Activated B cell treated with CpG ODN at 0.5 μM for 24 hours (primary cell): ENCODE measurements at regions not wholly inside any gene's neighbourhood (a gene's known extent, or its start where the extent isn't known, plus 50 kb on each side); places are given as distances from the start of the nearest gene placed in this dataset.

Source experiments
- ATAC-seq: fragments of 200-7000 bp; cut with Tn5 transposase; one replicate; pipeline ENCODE4 v1.10.0; 2021; ENCODE audit warnings: low read depth, mild to moderate bottlenecking, moderate library complexity
- CTCF ChIA-PET: fragments of 350-600 bp; sonication (Branson Sonifier 250); formaldehyde crosslinking; loops from one replicate; lab custom pipeline; 2021; ENCODE audit warnings: antibody characterized with exemption; lab: Charles Lee
- POLR2A ChIA-PET: fragments of 350-600 bp; sonication (Branson Sonifier 250); formaldehyde crosslinking; loops from one replicate; lab custom pipeline; 2021; ENCODE audit warnings: antibody characterized with exemption; lab: Charles Lee
- DNase-seq: peaks from one replicate; pipeline ENCODE4 v3.0.0; 2022
- H3K27ac Mint-ChIP-seq: one replicate; pipeline ENCODE4 v1.8.0; 2020; ENCODE audit warnings: mixed read lengths
- H3K27me3 Mint-ChIP-seq: one replicate; pipeline ENCODE4 v1.8.0; 2021; ENCODE audit warnings: mixed read lengths
- H3K36me3 Mint-ChIP-seq: one replicate; pipeline ENCODE4 v1.8.0; 2021; ENCODE audit warnings: low read depth, mixed read lengths
- H3K4me1 Mint-ChIP-seq: one replicate; pipeline ENCODE4 v1.8.0; 2021; ENCODE audit warnings: mixed read lengths
- H3K4me3 Mint-ChIP-seq: one replicate; pipeline ENCODE4 v1.8.0; 2020; ENCODE audit warnings: mild to moderate bottlenecking, mixed read lengths
- H3K9me3 Mint-ChIP-seq: one replicate; pipeline ENCODE4 v1.8.0; 2020; ENCODE audit warnings: mixed read lengths
- intact Hi-C: fragments of 100-400 bp; cut with micrococcal nuclease; formaldehyde crosslinking; loops from one replicate; pipeline ENCODE4 v1.15.1; 2024
- TF ChIP-seq, protein P1 (sequence below): fragments of 200-600 bp; IDR thresholded peaks from one replicate; pipeline ENCODE4 v1.8.0; 2022; ENCODE audit warnings: antibody characterized with exemption, mild to moderate bottlenecking

DNA sequence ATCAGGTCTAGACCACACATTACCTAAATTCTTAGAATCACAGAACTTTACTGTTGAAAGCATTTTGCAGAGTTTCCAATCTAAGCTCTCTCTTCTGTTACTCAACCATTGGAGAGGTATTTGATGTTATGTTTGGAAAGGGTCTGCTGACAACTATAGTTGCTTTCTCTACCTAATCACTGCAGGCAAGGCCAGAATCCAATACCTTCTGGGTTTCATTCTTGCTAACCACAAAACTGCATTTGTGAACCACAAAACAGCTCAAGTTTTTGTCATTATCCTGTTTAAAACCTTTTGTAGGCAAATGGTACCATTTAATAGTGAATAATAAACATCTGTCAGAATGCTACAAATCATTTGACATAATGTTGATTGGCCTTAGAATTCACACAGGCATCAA lies 380.1 kb downstream of the GASK1B start:
- H3K4me1 Mint-ChIP-seq = no peaks in the 10 kb centered on the region
- H3K9me3 Mint-ChIP-seq = no peaks in the 10 kb centered on the region
- H3K4me3 Mint-ChIP-seq = no peak overlapping the region
- H3K36me3 Mint-ChIP-seq = no peaks in the 10 kb centered on the region
- intact Hi-C loops = no loop called here
- ChIA-PET POLR2A (no interaction called here), CTCF (no interaction called here)
- no peaks in the 10 kb centered on the region for H3K27me3 Mint-ChIP-seq
- no peak for DNase-seq
- no peak for ATAC-seq
- no peak overlapping the region for H3K27ac Mint-ChIP-seq
- TF ChIP-seq, protein P1, sequence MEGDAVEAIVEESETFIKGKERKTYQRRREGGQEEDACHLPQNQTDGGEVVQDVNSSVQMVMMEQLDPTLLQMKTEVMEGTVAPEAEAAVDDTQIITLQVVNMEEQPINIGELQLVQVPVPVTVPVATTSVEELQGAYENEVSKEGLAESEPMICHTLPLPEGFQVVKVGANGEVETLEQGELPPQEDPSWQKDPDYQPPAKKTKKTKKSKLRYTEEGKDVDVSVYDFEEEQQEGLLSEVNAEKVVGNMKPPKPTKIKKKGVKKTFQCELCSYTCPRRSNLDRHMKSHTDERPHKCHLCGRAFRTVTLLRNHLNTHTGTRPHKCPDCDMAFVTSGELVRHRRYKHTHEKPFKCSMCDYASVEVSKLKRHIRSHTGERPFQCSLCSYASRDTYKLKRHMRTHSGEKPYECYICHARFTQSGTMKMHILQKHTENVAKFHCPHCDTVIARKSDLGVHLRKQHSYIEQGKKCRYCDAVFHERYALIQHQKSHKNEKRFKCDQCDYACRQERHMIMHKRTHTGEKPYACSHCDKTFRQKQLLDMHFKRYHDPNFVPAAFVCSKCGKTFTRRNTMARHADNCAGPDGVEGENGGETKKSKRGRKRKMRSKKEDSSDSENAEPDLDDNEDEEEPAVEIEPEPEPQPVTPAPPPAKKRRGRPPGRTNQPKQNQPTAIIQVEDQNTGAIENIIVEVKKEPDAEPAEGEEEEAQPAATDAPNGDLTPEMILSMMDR = no peak

DNA sequence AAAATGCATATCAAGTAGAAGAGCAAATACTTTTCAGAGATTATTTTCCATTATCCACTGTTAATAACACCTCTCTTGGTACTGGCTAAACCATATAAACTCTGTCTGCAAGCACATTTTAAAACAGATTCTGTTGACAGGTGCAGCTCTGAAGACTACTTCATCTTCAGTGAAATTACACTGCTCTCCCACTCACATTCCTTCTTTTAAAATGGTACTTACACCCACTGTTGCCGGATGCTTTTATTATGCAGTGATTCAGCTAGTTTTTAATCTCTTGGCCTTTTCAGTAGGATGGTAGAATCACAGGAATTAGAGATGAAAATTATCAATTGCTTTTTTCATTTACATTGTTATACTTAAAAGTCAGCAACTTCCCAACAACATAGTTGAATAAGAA lies 381.6 kb downstream of the GASK1B start:
- intact Hi-C loops = no loop called here

DNA sequence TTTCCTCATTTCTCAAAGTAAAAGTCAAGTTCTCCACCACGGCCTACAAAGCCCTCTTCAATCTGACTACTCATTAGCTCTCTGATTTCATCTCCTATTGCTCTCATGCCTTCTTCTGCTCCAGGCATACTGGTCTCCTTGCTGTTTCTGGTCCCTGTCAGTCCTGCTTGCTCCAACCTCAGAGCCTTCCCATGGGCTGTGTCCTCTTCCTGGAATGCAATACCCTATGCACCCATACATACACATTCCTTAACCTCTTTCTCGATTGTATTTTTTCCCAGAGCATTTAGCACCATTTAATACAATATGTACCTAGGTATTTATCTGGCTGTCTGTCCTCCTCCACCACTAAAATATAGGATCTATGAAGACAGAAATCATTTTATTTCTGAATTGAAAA lies 385.2 kb downstream of the GASK1B start:
- Mint-ChIP-seq H3K4me1 (no peaks in the 10 kb centered on the region), H3K9me3 (peaks cover 3% of the 10 kb centered on the region), H3K4me3 (no peak overlapping the region), H3K27ac (no peak overlapping the region), H3K27me3 (no peaks in the 10 kb centered on the region), H3K36me3 (no peaks in the 10 kb centered on the region)
- ATAC-seq = no peak
- TF ChIP-seq, protein P1 = no peak
- ChIA-PET CTCF (no interaction called here), POLR2A (no interaction called here)
- intact Hi-C loops = no loop called here
- DNase-seq = no peak

More for the DNA sequence above, 381.6 kb downstream of the GASK1B start:
- no peak for ATAC-seq
- ChIA-PET POLR2A (no interaction called here), CTCF (no interaction called here)
- H3K27me3 Mint-ChIP-seq = no peaks in the 10 kb centered on the region
- H3K4me1 Mint-ChIP-seq = no peaks in the 10 kb centered on the region
- H3K27ac Mint-ChIP-seq = no peak overlapping the region
- no peak for DNase-seq
- TF ChIP-seq, protein P1 = no peak
- H3K9me3 Mint-ChIP-seq = peaks cover 3% of the 10 kb centered on the region
- no peaks in the 10 kb centered on the region for H3K36me3 Mint-ChIP-seq
- no peak overlapping the region for H3K4me3 Mint-ChIP-seq

DNA sequence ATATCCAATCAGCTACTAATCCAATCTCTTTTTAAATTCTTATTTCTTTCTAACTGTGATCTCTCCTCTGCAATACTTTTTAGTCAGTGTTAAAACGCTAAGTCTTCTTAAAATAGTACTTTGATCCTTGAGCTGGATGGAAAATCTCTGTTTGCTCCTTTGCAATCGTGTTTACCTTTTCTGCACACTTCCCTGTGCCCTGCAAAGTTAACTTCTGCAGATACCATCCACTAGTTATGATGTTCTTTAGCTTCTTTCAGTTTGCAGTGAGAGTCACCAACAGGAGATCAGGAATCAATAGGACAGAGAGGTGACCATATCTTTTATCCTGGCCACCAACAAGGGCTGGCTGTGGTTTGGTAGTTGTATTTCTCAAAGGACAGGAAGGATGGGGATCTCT lies 391.5 kb downstream of the GASK1B start:
- Mint-ChIP-seq H3K27ac (no peak overlapping the region), H3K9me3 (peaks cover 3% of the 10 kb centered on the region), H3K27me3 (no peaks in the 10 kb centered on the region), H3K4me3 (no peak overlapping the region), H3K4me1 (no peaks in the 10 kb centered on the region), H3K36me3 (no peaks in the 10 kb centered on the region)
- ATAC-seq (no peak), DNase-seq (no peak)
- intact Hi-C loops = no loop called here
- POLR2A ChIA-PET = no interaction called here
- CTCF ChIA-PET = no interaction called here
- TF ChIP-seq, protein P1 = no peak

DNA sequence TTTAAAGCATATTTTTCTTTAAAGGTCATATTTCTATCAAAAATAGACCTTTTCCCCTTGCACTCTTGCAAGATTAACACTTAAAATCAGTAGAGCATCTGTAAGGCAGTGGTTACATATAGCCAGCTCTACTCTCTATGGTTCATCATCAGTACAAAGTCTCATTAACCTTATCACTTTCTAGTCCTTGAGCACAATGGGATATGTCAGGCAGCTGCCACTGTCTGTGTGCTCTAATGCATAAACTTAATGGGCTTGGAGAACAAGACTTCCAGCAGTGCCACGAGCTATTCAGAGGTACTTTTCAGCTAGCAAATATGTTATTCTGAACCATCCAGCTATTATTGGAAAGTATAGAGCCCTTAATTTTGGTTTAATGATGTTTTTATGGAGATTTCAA lies 393.7 kb downstream of the GASK1B start:
- TF ChIP-seq, protein P1 = no peak
- H3K27ac Mint-ChIP-seq = no peak overlapping the region
- ATAC-seq (no peak), DNase-seq (no peak)
- ChIA-PET POLR2A (no interaction called here), CTCF (no interaction called here)
- no peaks in the 10 kb centered on the region for H3K4me1 Mint-ChIP-seq
- no peaks in the 10 kb centered on the region for H3K36me3 Mint-ChIP-seq
- H3K27me3 Mint-ChIP-seq = no peaks in the 10 kb centered on the region
- H3K9me3 Mint-ChIP-seq = peaks cover 3% of the 10 kb centered on the region
- intact Hi-C loops = no loop called here
- no peak overlapping the region for H3K4me3 Mint-ChIP-seq
